Ishikawa (cell line): ENCODE measurements at regions not wholly inside any gene's neighbourhood (a gene's known extent, or its start where the extent isn't known, plus 50 kb on each side); places are given as distances from the start of the nearest gene placed in this dataset.

Experiments used
- CEBPB ChIP-seq: IDR thresholded peaks from 2 replicates; pipeline ENCODE4 v1.6.1; 2012
- CREB1 ChIP-seq: IDR thresholded peaks from 2 replicates; pipeline ENCODE4 v1.6.1; 2012; ENCODE audit warnings: low read depth
- EGR1 ChIP-seq: IDR thresholded peaks from 2 replicates; pipeline ENCODE4 v1.6.1; 2012
- EP300 ChIP-seq: IDR thresholded peaks from 2 replicates; pipeline ENCODE4 v1.6.1; 2012; ENCODE audit warnings: borderline replicate concordance
- FOXM1 ChIP-seq: IDR thresholded peaks from 2 replicates; pipeline ENCODE4 v1.6.1; 2012; ENCODE audit warnings: low read depth, borderline replicate concordance
- MAX ChIP-seq: IDR thresholded peaks from 2 replicates; pipeline ENCODE4 v1.6.1; 2012
- NFIC ChIP-seq: IDR thresholded peaks from 2 replicates; pipeline ENCODE4 v1.6.1; 2012
- RAD21 ChIP-seq: IDR thresholded peaks from 2 replicates; pipeline ENCODE4 v1.6.1; 2012; ENCODE audit warnings: low read depth
- REST ChIP-seq: IDR thresholded peaks from 2 replicates; pipeline ENCODE4 v1.6.1; 2012; ENCODE audit warnings: low read depth, mild to moderate bottlenecking
- TAF1 ChIP-seq: IDR thresholded peaks from 2 replicates; pipeline ENCODE4 v1.6.1; 2012; ENCODE audit warnings: low read depth, mild to moderate bottlenecking
- TCF12 ChIP-seq: IDR thresholded peaks from 2 replicates; pipeline ENCODE4 v1.6.1; 2012; ENCODE audit warnings: low read depth
- TEAD4 ChIP-seq: IDR thresholded peaks from 2 replicates; pipeline ENCODE4 v1.6.1; 2012
- USF1 ChIP-seq: IDR thresholded peaks from 2 replicates; pipeline ENCODE4 v1.6.1; 2012
- YY1 ChIP-seq: IDR thresholded peaks from 2 replicates; pipeline ENCODE4 v1.6.1; 2012; ENCODE audit warnings: low read depth
- ZBTB7A ChIP-seq: IDR thresholded peaks from 2 replicates; pipeline ENCODE4 v1.6.1; 2012; ENCODE audit warnings: low read depth

- no peak for TF ChIP-seq TAF1
- no peak for TF ChIP-seq CEBPB
- TF ChIP-seq FOXM1 = no peak
- no peak for TF ChIP-seq REST
Measured at GRCh38 chr1:191852907-191853306, 305.4 kb upstream of the RGS18 start.

GRCh38 chr1:191857600-191857999 lies 300.7 kb upstream of the RGS18 start:
- TF ChIP-seq NFIC (no peak), TEAD4 (no peak), RAD21 (no peak), FOXM1 (no peak), CEBPB (no peak), TAF1 (no peak), TCF12 (no peak), CREB1 (no peak), MAX (no peak), REST (no peak), USF1 (no peak)

GRCh38 chr1:191865479-191865878 lies 292.8 kb upstream of the RGS18 start:
- TF ChIP-seq TAF1 = no peak
- TF ChIP-seq MAX = no peak
- no peak for TF ChIP-seq USF1
- TF ChIP-seq EP300 = no peak
- TF ChIP-seq RAD21 = no peak
- no peak for TF ChIP-seq CEBPB
- TF ChIP-seq CREB1 = no peak
- no peak for TF ChIP-seq TEAD4
- no peak for TF ChIP-seq REST
- no peak for TF ChIP-seq FOXM1
- no peak for TF ChIP-seq ZBTB7A
- TF ChIP-seq NFIC = no peak
- TF ChIP-seq EGR1 = no peak
- TF ChIP-seq YY1 = no peak
- TF ChIP-seq TCF12 = no peak

GRCh38 chr1:191866155-191866554 lies 292.1 kb upstream of the RGS18 start:
- TF ChIP-seq YY1 = no peak
- no peak for TF ChIP-seq EP300
- no peak for TF ChIP-seq TCF12
- no peak for TF ChIP-seq RAD21
- no peak for TF ChIP-seq TAF1
- TF ChIP-seq CEBPB = no peak
- TF ChIP-seq USF1 = no peak
- no peak for TF ChIP-seq MAX
- no peak for TF ChIP-seq REST
- no peak for TF ChIP-seq NFIC
